ENCODE measurements at regions not wholly inside any gene's neighbourhood (a gene's known extent, or its start where the extent isn't known, plus 50 kb on each side); places are given as distances from the start of the nearest gene placed in this dataset.

GRCh38 chr2:8628179-8628865, 53.5 kb upstream of the ID2 start:
- H3K4me1 ChIP-seq (ENCODE audit: control insufficient read depth in 1 of 2, insufficient read depth in 1 of 2, low read depth in 1 of 2, low read length in 1 of 2): peaks cover 6% of the 10 kb centered on the region in 2 experiments
- H3K27ac ChIP-seq: no peak overlapping the region
- no peak overlapping the region for H3K4me3 ChIP-seq (ENCODE audit: low read depth in 1 of 2, low read length in 1 of 2)
- H3K9me3 ChIP-seq: no peaks in the 10 kb centered on the region
- no peaks in the 10 kb centered on the region for H3K27me3 ChIP-seq
- no peak for TF ChIP-seq CTCF (IDR thresholded peaks at IDR 0.05)
- H3K36me3 ChIP-seq: no peaks in the 10 kb centered on the region

GRCh38 chr2:8628866-8629209, 53.0 kb upstream of the ID2 start:
- Histone ChIP-seq H3K4me1 (ENCODE audit: control insufficient read depth in 1 of 2, insufficient read depth in 1 of 2, low read depth in 1 of 2, low read length in 1 of 2) (peaks cover 6% of the 10 kb centered on the region in 2 experiments), H3K27ac (no peak overlapping the region), H3K36me3 (no peaks in the 10 kb centered on the region), H3K9me3 (no peaks in the 10 kb centered on the region), H3K27me3 (no peaks in the 10 kb centered on the region), H3K4me3 (ENCODE audit: low read depth in 1 of 2, low read length in 1 of 2) (no peak overlapping the region)
- no peak for TF ChIP-seq CTCF (IDR thresholded peaks at IDR 0.05)

- TF ChIP-seq CTCF (IDR thresholded peaks at IDR 0.05): no peak
- Histone ChIP-seq H3K27me3 (no peaks in the 10 kb centered on the region), H3K4me1 (ENCODE audit: control insufficient read depth in 1 of 2, insufficient read depth in 1 of 2, low read depth in 1 of 2, low read length in 1 of 2) (peaks cover 6% of the 10 kb centered on the region in 2 experiments), H3K36me3 (no peaks in the 10 kb centered on the region), H3K4me3 (ENCODE audit: low read depth in 1 of 2, low read length in 1 of 2) (no peak overlapping the region), H3K9me3 (no peaks in the 10 kb centered on the region), H3K27ac (no peak overlapping the region)
Measured at GRCh38 chr2:8629402-8629801, 52.5 kb upstream of the ID2 start.

GRCh38 chr2:8630676-8631464, 51.0 kb upstream of the ID2 start:
- no peak for TF ChIP-seq CTCF (IDR thresholded peaks at IDR 0.05)
- Histone ChIP-seq H3K36me3 (no peaks in the 10 kb centered on the region), H3K9me3 (no peaks in the 10 kb centered on the region), H3K27ac (no peak overlapping the region), H3K4me1 (ENCODE audit: control insufficient read depth in 1 of 2, insufficient read depth in 1 of 2, low read depth in 1 of 2, low read length in 1 of 2) (peaks cover 6% of the 10 kb centered on the region in 2 experiments), H3K4me3 (ENCODE audit: low read depth in 1 of 2, low read length in 1 of 2) (no peak overlapping the region), H3K27me3 (no peaks in the 10 kb centered on the region)

- H3K27ac ChIP-seq: no peak overlapping the region
- H3K9me3 ChIP-seq: no peaks in the 10 kb centered on the region
- no peak for TF ChIP-seq CTCF (IDR thresholded peaks at IDR 0.05)
- H3K4me3 ChIP-seq (ENCODE audit: low read depth in 1 of 2, low read length in 1 of 2): no peak overlapping the region
- no peaks in the 10 kb centered on the region for H3K36me3 ChIP-seq
- H3K27me3 ChIP-seq: no peaks in the 10 kb centered on the region
- H3K4me1 ChIP-seq (ENCODE audit: control insufficient read depth in 1 of 2, insufficient read depth in 1 of 2, low read depth in 1 of 2, low read length in 1 of 2): peaks cover 6% of the 10 kb centered on the region in 2 experiments
Measured at GRCh38 chr2:8631465-8632005, 50.3 kb upstream of the ID2 start.
